MM.1S (cell line): ENCODE measurements at regions not wholly inside any gene's neighbourhood (a gene's known extent, or its start where the extent isn't known, plus 50 kb on each side); places are given as distances from the start of the nearest gene placed in this dataset.

ENCODE experiments used
- DNase-seq: peaks from one replicate; pipeline ENCODE4 v3.0.0-alpha.2; 2015
- H2AFZ ChIP-seq: fragments of 300-600 bp; sonication (generic); 2 replicates; pipeline ENCODE4 v1.6.0; 2016; ENCODE audit warnings: antibody characterized with exemption, low read length
- H3F3A ChIP-seq: fragments of 300-600 bp; sonication (generic); 2 replicates; pipeline ENCODE4 v1.6.1; 2016; ENCODE audit warnings: mild to moderate bottlenecking, antibody characterized with exemption, low read length, moderate library complexity, mixed read lengths; ENCODE audit not compliant: insufficient read depth
- H3K27ac ChIP-seq: fragments of 300-600 bp; sonication (generic); 2 replicates; pipeline ENCODE4 v1.5.1; 2016; ENCODE audit warnings: mild to moderate bottlenecking, low read length
- H3K27me3 ChIP-seq: fragments of 300-600 bp; sonication (generic); replicated peaks from 2 replicates; pipeline ENCODE4 v1.6.0; 2016; ENCODE audit warnings: low read length; ENCODE audit not compliant: insufficient read depth
- H3K36me3 ChIP-seq: fragments of 300-600 bp; sonication (generic); replicated peaks from 2 replicates; pipeline ENCODE4 v1.6.1; 2016; ENCODE audit warnings: mild to moderate bottlenecking, low read length, mixed read lengths; ENCODE audit not compliant: insufficient read depth
- H3K4me1 ChIP-seq: fragments of 300-600 bp; sonication (generic); 2 replicates; pipeline ENCODE4 v1.6.1; 2016; ENCODE audit warnings: low read length, mixed read lengths
- H3K4me2 ChIP-seq: fragments of 300-600 bp; sonication (generic); 2 replicates; pipeline ENCODE4 v1.6.0; 2016; ENCODE audit warnings: low read depth, low read length
- H3K4me3 ChIP-seq: fragments of 300-600 bp; sonication (generic); 2 replicates; pipeline ENCODE4 v1.5.1; 2016; ENCODE audit warnings: low read length, mixed read lengths
- H3K79me2 ChIP-seq: fragments of 300-600 bp; sonication (generic); 2 replicates; pipeline ENCODE4 v1.6.1; 2016; ENCODE audit warnings: mixed run types, low read length, mixed read lengths
- H3K9ac ChIP-seq: fragments of 300-600 bp; sonication (generic); 2 replicates; pipeline ENCODE4 v1.6.1; 2016; ENCODE audit warnings: low read length, mixed read lengths
- H3K9me2 ChIP-seq: fragments of 300-600 bp; sonication (generic); replicated peaks from 2 replicates; pipeline ENCODE4 v1.6.1; 2016; ENCODE audit warnings: mild to moderate bottlenecking, low read length, mixed read lengths; ENCODE audit not compliant: insufficient read depth
- H3K9me3 ChIP-seq: fragments of 300-600 bp; sonication (generic); replicated peaks from 2 replicates; pipeline ENCODE4 v1.6.1; 2016; ENCODE audit warnings: mild to moderate bottlenecking, low read length, mixed read lengths; ENCODE audit not compliant: insufficient read depth
- H4K20me1 ChIP-seq: fragments of 300-600 bp; sonication (generic); 2 replicates; pipeline ENCODE4 v1.6.1; 2016; ENCODE audit warnings: mild to moderate bottlenecking, low read length, moderate library complexity, mixed read lengths; ENCODE audit not compliant: insufficient read depth
- CTCF ChIP-seq: fragments of 300-600 bp; sonication (generic); IDR thresholded peaks from 2 replicates; pipeline ENCODE4 v1.5.1; 2016; ENCODE audit warnings: antibody characterized with exemption, low read length, mixed read lengths
- EZH2 ChIP-seq: fragments of 300-600 bp; sonication (generic); optimal IDR thresholded peaks from 2 replicates; pipeline ENCODE3; 2017; ENCODE audit warnings: low read depth, mild to moderate bottlenecking, antibody characterized with exemption, low read length, mixed read lengths
- EZH2phosphoT487 ChIP-seq: fragments of 300-600 bp; sonication (generic); IDR thresholded peaks from 2 replicates; pipeline ENCODE4 v1.6.1; 2018; ENCODE audit warnings: antibody characterized with exemption, low read length

GRCh38 chr2:146305164-146305563 is 1539.7 kb upstream of the ACVR2A start:
- Histone ChIP-seq H3K27ac (no peak overlapping the region), H2AFZ (no peak overlapping the region), H3K4me2 (no peak overlapping the region), H3K9ac (no peak overlapping the region), H3K4me3 (no peak overlapping the region), H4K20me1 (no peaks in the 10 kb centered on the region), H3K9me2 (no peaks in the 10 kb centered on the region), H3K27me3 (no peaks in the 10 kb centered on the region), H3K9me3 (no peaks in the 10 kb centered on the region), H3K36me3 (no peaks in the 10 kb centered on the region), H3K4me1 (peaks cover 12% of the 10 kb centered on the region), H3F3A (peaks cover 7% of the 10 kb centered on the region; the same call in 1 of the 2 replicates), H3K79me2 (no peaks in the 10 kb centered on the region)
- TF ChIP-seq CTCF (no peak), EZH2 (no peak), EZH2phosphoT487 (no peak)
- no peak for DNase-seq

- H3K27ac ChIP-seq: peak overlapping the region; percentile 16; the same call in 1 of the 2 replicates
- H3K9ac ChIP-seq: no peak overlapping the region
- peak overlapping the region; percentile 40; the same call in 1 of the 2 replicates for H3K4me2 ChIP-seq
- 0 out of 2 replicates have a peak, but pooled peaks cover 4% of the 10 kb centered on the region for H3K9me3 ChIP-seq
- peaks cover 7% of the 10 kb centered on the region; the same call in 1 of the 2 replicates for H3F3A ChIP-seq
- peak; percentile 88 for DNase-seq
- no peaks in the 10 kb centered on the region for H3K36me3 ChIP-seq
- H2AFZ ChIP-seq: no peak overlapping the region
- peaks cover 12% of the 10 kb centered on the region for H3K4me1 ChIP-seq
- H3K79me2 ChIP-seq: no peaks in the 10 kb centered on the region
- H3K4me3 ChIP-seq: no peak overlapping the region
- H3K9me2 ChIP-seq: no peaks in the 10 kb centered on the region
- TF ChIP-seq CTCF (no peak), EZH2phosphoT487 (no peak)
- H3K27me3 ChIP-seq: no peaks in the 10 kb centered on the region
- H4K20me1 ChIP-seq: no peaks in the 10 kb centered on the region
These were observed 1543.5 kb upstream of the ACVR2A start for GRCh38 chr2:146301287-146301686.

- Histone ChIP-seq H3K4me3 (no peak overlapping the region), H3K27me3 (no peaks in the 10 kb centered on the region), H3K79me2 (no peaks in the 10 kb centered on the region), H3K9me3 (0 out of 2 replicates have a peak, but pooled peaks cover 4% of the 10 kb centered on the region), H3K27ac (no peak overlapping the region), H3K9me2 (no peaks in the 10 kb centered on the region), H4K20me1 (no peaks in the 10 kb centered on the region), H3K9ac (no peak overlapping the region), H3K4me1 (peaks cover 5% of the 10 kb centered on the region; the same call in 1 of the 2 replicates), H2AFZ (no peak overlapping the region), H3K36me3 (no peaks in the 10 kb centered on the region), H3K4me2 (no peak overlapping the region), H3F3A (no peaks in the 10 kb centered on the region)
- TF ChIP-seq CTCF: no peak
- TF ChIP-seq EZH2: no peak
- no peak for TF ChIP-seq EZH2phosphoT487
- DNase-seq: no peak
These were observed 1549.7 kb upstream of the ACVR2A start for GRCh38 chr2:146295080-146295670.
